Brain microvascular endothelial cell (primary cell): ENCODE measurements at regions not wholly inside any gene's neighbourhood (a gene's known extent, or its start where the extent isn't known, plus 50 kb on each side); places are given as distances from the start of the nearest gene placed in this dataset.

Experiments
- DNase-seq: peaks from one replicate; pipeline ENCODE4 v3.0.0-alpha.2; 2020
- H3K27ac ChIP-seq: fragments of 250-450 bp; sonication (Bioruptor Pico); 2 replicates; pipeline ENCODE4 v1.5.1; 2020; ENCODE audit warnings: mild to moderate bottlenecking, moderate library complexity
- H3K27me3 ChIP-seq: fragments of 250-450 bp; sonication (Bioruptor Pico); replicated peaks from 2 replicates; pipeline ENCODE4 v1.5.1; 2020; ENCODE audit warnings: mild to moderate bottlenecking
- H3K36me3 ChIP-seq: fragments of 250-450 bp; sonication (Bioruptor Pico); replicated peaks from 2 replicates; pipeline ENCODE4 v1.5.1; 2020; ENCODE audit warnings: mild to moderate bottlenecking
- H3K4me3 ChIP-seq: 2 replicates; pipeline ENCODE4 v1.5.1; 2011; ENCODE audit warnings: low read depth, mild to moderate bottlenecking, control low read depth, low read length, moderate library complexity
- in situ Hi-C: cut with HindIII; loops from 2 replicates; pipeline ENCODE4 v1.10.0; 2017; ENCODE audit warnings: low sequenced_read_pairs, low pct_ligation_motif_present
- TF ChIP-seq, protein P1 (sequence below): IDR thresholded peaks from 2 replicates; pipeline ENCODE4 v1.5.1; 2011; ENCODE audit warnings: low read depth, mild to moderate bottlenecking, moderate library complexity, low read length, control low read depth, inconsistent platforms; ENCODE audit errors: missing control alignments

DNA sequence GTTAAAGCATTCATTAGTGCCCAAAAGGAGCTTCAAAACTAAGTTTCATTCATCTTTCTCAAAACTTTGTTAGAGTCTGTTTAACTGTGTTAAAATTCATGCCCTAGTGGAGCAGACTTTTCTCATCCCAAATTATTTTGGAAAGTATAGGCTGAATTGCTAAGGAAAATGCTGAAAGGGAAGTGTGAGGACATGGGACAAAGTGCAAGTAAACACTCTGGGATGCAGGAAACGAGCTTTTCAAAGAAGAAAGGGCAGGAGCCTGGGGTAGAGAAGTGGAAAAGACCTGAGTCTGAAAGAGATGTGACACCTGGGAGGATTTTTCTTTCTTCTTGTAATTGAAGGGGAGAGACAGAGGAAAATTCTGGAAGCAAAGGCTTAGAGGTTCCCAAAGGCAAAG, 93.1 kb upstream of the ANKRD1 start:
- no peak overlapping the region for H3K4me3 ChIP-seq
- H3K27ac ChIP-seq, result no peak overlapping the region
- TF ChIP-seq, protein P1, sequence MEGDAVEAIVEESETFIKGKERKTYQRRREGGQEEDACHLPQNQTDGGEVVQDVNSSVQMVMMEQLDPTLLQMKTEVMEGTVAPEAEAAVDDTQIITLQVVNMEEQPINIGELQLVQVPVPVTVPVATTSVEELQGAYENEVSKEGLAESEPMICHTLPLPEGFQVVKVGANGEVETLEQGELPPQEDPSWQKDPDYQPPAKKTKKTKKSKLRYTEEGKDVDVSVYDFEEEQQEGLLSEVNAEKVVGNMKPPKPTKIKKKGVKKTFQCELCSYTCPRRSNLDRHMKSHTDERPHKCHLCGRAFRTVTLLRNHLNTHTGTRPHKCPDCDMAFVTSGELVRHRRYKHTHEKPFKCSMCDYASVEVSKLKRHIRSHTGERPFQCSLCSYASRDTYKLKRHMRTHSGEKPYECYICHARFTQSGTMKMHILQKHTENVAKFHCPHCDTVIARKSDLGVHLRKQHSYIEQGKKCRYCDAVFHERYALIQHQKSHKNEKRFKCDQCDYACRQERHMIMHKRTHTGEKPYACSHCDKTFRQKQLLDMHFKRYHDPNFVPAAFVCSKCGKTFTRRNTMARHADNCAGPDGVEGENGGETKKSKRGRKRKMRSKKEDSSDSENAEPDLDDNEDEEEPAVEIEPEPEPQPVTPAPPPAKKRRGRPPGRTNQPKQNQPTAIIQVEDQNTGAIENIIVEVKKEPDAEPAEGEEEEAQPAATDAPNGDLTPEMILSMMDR, result no peak
- in situ Hi-C loops, result no loop called here
- no peaks in the 10 kb centered on the region for H3K27me3 ChIP-seq
- H3K36me3 ChIP-seq, result no peaks in the 10 kb centered on the region
- no peak for DNase-seq

DNA sequence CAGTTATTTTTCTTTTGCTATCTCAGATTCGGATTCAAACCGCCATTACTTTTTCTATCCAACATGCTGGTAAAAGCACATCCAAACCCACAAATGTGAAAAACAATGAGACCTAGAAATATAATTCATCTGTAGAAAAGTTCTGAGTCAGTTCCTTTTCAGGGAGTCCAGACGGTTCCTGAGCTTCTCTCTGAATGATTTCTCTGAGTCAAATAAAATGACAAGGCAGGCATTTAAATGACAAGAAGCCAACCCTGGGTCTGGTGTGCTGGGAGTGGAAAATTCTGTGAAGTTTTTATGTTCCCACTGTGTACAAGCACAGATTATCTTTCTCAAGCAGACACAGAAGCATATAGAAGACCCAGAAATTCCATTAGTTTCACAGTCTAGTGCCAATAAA, 96.3 kb upstream of the ANKRD1 start:
- no peak overlapping the region for H3K4me3 ChIP-seq
- H3K36me3 ChIP-seq, result no peaks in the 10 kb centered on the region
- DNase-seq, result no peak
- H3K27me3 ChIP-seq, result no peaks in the 10 kb centered on the region
- TF ChIP-seq, protein P1, result no peak
- in situ Hi-C loops, result no loop called here
- no peak overlapping the region for H3K27ac ChIP-seq

DNA sequence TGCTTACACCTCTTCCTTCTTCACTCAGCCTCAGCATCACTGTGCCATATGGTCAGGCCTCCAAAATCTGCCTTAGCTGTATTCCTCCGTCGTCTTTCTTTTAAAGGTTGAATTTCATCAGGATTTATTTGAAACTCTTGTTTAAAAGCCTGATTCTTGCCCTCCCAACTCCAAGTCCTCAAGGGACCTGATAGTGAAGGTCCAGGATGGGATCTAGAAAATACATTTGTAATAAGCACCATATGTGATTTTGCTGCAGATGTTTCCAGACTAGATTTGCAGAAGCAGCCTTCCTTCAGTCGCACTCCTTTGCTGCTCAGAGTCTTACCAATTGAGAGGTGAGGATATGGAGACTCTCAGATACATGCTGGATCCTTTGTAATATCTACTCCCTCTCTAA, 101.0 kb upstream of the ANKRD1 start:
- no peaks in the 10 kb centered on the region for H3K36me3 ChIP-seq
- H3K27me3 ChIP-seq, result no peaks in the 10 kb centered on the region
- no peak for DNase-seq
- TF ChIP-seq, protein P1, result no peak
- no peak overlapping the region for H3K4me3 ChIP-seq
- no peak overlapping the region for H3K27ac ChIP-seq
- in situ Hi-C loops, result no loop called here

DNA sequence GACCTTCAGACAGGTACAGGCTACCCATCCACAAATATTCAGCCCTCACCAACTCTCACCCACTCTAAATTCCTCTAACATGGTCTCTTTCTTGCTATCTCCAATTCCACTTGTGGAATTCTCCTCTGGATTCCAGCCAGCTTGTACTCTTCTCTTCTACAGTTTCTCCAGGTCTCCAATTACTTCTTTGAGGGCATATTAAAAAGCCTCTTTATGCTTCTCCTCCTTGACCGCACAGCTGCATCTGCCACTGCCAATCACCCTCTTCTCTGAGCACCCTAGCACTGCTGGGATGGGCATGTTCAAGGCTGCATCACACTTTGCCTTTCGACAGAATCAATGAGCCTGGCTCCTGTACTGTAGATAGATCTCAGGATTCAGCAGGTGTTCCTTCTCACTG, 101.5 kb upstream of the ANKRD1 start:
- no peaks in the 10 kb centered on the region for H3K36me3 ChIP-seq
- no peak overlapping the region for H3K27ac ChIP-seq
- TF ChIP-seq, protein P1, result no peak
- no peak overlapping the region for H3K4me3 ChIP-seq
- no peak for DNase-seq
- H3K27me3 ChIP-seq, result no peaks in the 10 kb centered on the region
- in situ Hi-C loops, result no loop called here

DNA sequence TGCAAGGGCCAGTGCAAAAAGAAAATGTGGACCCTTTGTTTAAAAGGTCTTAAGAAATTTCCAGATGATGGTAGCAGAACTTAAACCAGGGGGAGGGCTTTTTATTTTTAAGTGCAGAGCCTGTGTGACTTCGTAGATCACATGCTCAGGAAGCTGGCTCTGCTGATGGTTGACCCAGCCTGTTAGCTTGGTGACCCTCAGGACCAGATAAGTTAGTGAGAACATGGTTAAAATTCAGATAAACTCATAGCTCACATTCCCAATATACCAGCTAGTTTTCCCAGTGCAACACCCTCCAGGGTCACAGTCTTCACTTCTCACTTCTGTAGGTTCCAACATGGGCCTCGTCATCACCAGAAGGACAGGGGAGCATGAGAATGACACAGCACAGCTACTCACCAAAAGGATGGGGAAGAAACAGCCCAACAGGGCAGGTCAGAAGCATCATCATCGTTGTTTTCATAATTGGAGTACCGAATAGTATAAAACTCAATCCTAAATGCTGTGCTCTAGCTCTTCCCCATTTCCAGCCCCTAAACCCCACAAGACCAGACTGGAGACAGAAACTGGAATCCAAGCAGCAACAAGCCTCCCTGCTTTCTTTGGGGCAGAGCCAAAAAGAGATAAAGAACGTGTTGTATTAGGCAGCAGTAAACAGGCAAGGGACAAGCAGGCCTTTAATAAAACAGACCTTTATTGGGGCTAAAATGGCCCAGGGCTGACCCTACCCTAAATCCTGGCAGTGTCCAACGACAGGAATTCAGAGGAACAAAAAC, 102.2 kb upstream of the ANKRD1 start:
- Histone ChIP-seq H3K27me3 (no peaks in the 10 kb centered on the region), H3K36me3 (no peaks in the 10 kb centered on the region), H3K4me3 (no peak overlapping the region), H3K27ac (no peak overlapping the region)
- TF ChIP-seq, protein P1, result no peak
- DNase-seq, result peak; percentile 35
- in situ Hi-C loops, result no loop called here
